ENCODE measurements at regions not wholly inside any gene's neighbourhood (a gene's known extent, or its start where the extent isn't known, plus 50 kb on each side); places are given as distances from the start of the nearest gene placed in this dataset.

- Histone ChIP-seq H3K9ac (no peak overlapping the region), H3K9me3 (ENCODE audit: low read depth) (no peaks in the 10 kb centered on the region), H3K4me2 (no peak overlapping the region), H3K27ac (no peak overlapping the region), H3K4me1 (peaks cover 6% of the 10 kb centered on the region), H2AFZ (replicated peaks) (no peak overlapping the region), H3K27me3 (no peaks in the 10 kb centered on the region), H4K20me1 (ENCODE audit: low read depth) (no peaks in the 10 kb centered on the region), H3K4me3 (no peak overlapping the region), H3F3A (ENCODE audit: low read depth) (no peaks in the 10 kb centered on the region), H3K79me2 (ENCODE audit: low read depth) (no peaks in the 10 kb centered on the region), H3K36me3 (no peaks in the 10 kb centered on the region)
- Mint-ChIP-seq H3K27ac (no peak overlapping the region), H3K4me1 (peaks cover 15% of the 10 kb centered on the region), H3K9me3 (no peaks in the 10 kb centered on the region), H3K36me3 (no peaks in the 10 kb centered on the region), H3K27me3 (ENCODE audit: insufficient read depth, low read depth) (peaks cover 4% of the 10 kb centered on the region), H3K4me3 (no peak overlapping the region)
- TF ChIP-seq EZH2 (IDR thresholded peaks at IDR 0.05) (no peak), EZH2phosphoT487 (IDR thresholded peaks at IDR 0.05) (no peak)
- TF ChIP-seq, protein P1, sequence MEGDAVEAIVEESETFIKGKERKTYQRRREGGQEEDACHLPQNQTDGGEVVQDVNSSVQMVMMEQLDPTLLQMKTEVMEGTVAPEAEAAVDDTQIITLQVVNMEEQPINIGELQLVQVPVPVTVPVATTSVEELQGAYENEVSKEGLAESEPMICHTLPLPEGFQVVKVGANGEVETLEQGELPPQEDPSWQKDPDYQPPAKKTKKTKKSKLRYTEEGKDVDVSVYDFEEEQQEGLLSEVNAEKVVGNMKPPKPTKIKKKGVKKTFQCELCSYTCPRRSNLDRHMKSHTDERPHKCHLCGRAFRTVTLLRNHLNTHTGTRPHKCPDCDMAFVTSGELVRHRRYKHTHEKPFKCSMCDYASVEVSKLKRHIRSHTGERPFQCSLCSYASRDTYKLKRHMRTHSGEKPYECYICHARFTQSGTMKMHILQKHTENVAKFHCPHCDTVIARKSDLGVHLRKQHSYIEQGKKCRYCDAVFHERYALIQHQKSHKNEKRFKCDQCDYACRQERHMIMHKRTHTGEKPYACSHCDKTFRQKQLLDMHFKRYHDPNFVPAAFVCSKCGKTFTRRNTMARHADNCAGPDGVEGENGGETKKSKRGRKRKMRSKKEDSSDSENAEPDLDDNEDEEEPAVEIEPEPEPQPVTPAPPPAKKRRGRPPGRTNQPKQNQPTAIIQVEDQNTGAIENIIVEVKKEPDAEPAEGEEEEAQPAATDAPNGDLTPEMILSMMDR (IDR thresholded peaks at IDR 0.05), result no peak
- DNase-seq (ENCODE audit: low spot score), result no peak
These were observed 319.6 kb upstream of the IL12A start for GRCh38 chr3:159668990-159669476.

DNA sequence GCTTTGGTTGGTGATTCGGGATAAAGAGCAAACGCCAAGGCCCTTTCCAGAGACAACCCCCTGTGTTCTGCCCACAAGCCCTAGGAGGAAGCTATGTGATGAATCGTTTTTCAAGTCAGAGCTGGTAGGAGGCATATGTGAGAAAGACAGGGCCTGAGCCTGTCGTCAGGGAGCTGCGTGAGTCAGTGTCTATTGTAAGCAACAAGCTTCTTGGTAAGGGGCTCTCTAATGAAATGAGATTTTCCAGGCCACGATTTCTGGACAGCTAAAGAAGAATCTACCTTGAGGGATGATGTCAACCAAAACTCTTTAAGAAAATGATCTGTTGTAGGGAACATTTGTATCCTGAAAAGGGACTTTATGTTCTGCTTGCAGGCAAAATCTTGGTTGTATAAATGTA lies 318.9 kb upstream of the IL12A start:
- Mint-ChIP-seq H3K4me3 (no peak overlapping the region), H3K9me3 (no peaks in the 10 kb centered on the region), H3K4me1 (peaks cover 15% of the 10 kb centered on the region), H3K27ac (peak overlapping the region; percentile 81), H3K27me3 (ENCODE audit: insufficient read depth, low read depth) (peaks cover 4% of the 10 kb centered on the region), H3K36me3 (no peaks in the 10 kb centered on the region)
- peaks cover 6% of the 10 kb centered on the region for H3K4me1 ChIP-seq
- no peak overlapping the region for H3K27ac ChIP-seq
- H3K36me3 ChIP-seq, result no peaks in the 10 kb centered on the region
- no peak overlapping the region for H3K9ac ChIP-seq
- H2AFZ ChIP-seq (replicated peaks), result peak overlapping the region; percentile 64
- no peak overlapping the region for H3K4me2 ChIP-seq
- H3K27me3 ChIP-seq, result no peaks in the 10 kb centered on the region
- H4K20me1 ChIP-seq (ENCODE audit: low read depth), result no peaks in the 10 kb centered on the region
- no peak overlapping the region for H3K4me3 ChIP-seq
- no peaks in the 10 kb centered on the region for H3F3A ChIP-seq (ENCODE audit: low read depth)
- TF ChIP-seq, protein P1 (IDR thresholded peaks at IDR 0.05), result no peak
- TF ChIP-seq EZH2 (IDR thresholded peaks at IDR 0.05) (no peak), EZH2phosphoT487 (IDR thresholded peaks at IDR 0.05) (no peak)
- H3K79me2 ChIP-seq (ENCODE audit: low read depth), result no peaks in the 10 kb centered on the region
- H3K9me3 ChIP-seq (ENCODE audit: low read depth), result no peaks in the 10 kb centered on the region
- DNase-seq (ENCODE audit: low spot score), result peak; percentile 11

- Mint-ChIP-seq H3K27ac (no peak overlapping the region), H3K27me3 (ENCODE audit: insufficient read depth, low read depth) (peaks cover 2% of the 10 kb centered on the region), H3K36me3 (no peaks in the 10 kb centered on the region), H3K4me1 (peaks cover 15% of the 10 kb centered on the region), H3K4me3 (no peak overlapping the region), H3K9me3 (no peaks in the 10 kb centered on the region)
- H3K9me3 ChIP-seq (ENCODE audit: low read depth), result no peaks in the 10 kb centered on the region
- TF ChIP-seq EZH2 (IDR thresholded peaks at IDR 0.05), result no peak
- TF ChIP-seq, protein P1 (IDR thresholded peaks at IDR 0.05), result peak; percentile 23
- H4K20me1 ChIP-seq (ENCODE audit: low read depth), result no peaks in the 10 kb centered on the region
- H3K27ac ChIP-seq, result no peak overlapping the region
- no peak overlapping the region for H3K4me3 ChIP-seq
- no peak overlapping the region for H3K9ac ChIP-seq
- H3K27me3 ChIP-seq, result no peaks in the 10 kb centered on the region
- no peaks in the 10 kb centered on the region for H3F3A ChIP-seq (ENCODE audit: low read depth)
- no peaks in the 10 kb centered on the region for H3K36me3 ChIP-seq
- peak; percentile 19 for DNase-seq (ENCODE audit: low spot score)
- H3K4me2 ChIP-seq, result no peak overlapping the region
- peaks cover 6% of the 10 kb centered on the region for H3K4me1 ChIP-seq
- no peaks in the 10 kb centered on the region for H3K79me2 ChIP-seq (ENCODE audit: low read depth)
- H2AFZ ChIP-seq (replicated peaks), result no peak overlapping the region
These were observed 315.6 kb upstream of the IL12A start for GRCh38 chr3:159672728-159673688.
